GM10266 (cell line): ENCODE measurements at regions not wholly inside any gene's neighbourhood (a gene's known extent, or its start where the extent isn't known, plus 50 kb on each side); places are given as distances from the start of the nearest gene placed in this dataset.
"Not testable (repeated sequence)": the region's sequence is repeated elsewhere in the genome, so short reads cannot be mapped to it uniquely, and the experiment has no call there.

Experiments
- DNase-seq: peaks from one replicate; pipeline ENCODE4 v3.0.0; 2012; ENCODE audit errors: extremely low spot score
- CTCF ChIP-seq: IDR thresholded peaks from 2 replicates; pipeline ENCODE4 v1.5.1; 2012; ENCODE audit warnings: mild to moderate bottlenecking, low read depth; ENCODE audit not compliant: control insufficient read depth, insufficient read depth; ENCODE audit errors: missing control alignments

GRCh38 chr17:63078707-63079106 is 112.7 kb downstream of the TANC2 start:
- no peak for TF ChIP-seq CTCF
- DNase-seq = no peak

GRCh38 chr17:63082273-63082861 is 116.3 kb downstream of the TANC2 start:
- TF ChIP-seq CTCF = no peak
- DNase-seq = no peak

- no peak for TF ChIP-seq CTCF
- no peak for DNase-seq
Observed at GRCh38 chr17:63082952-63083351, 116.9 kb downstream of the TANC2 start.

GRCh38 chr17:63086483-63087185 is 120.6 kb downstream of the TANC2 start:
- no peak for DNase-seq
- no peak for TF ChIP-seq CTCF

GRCh38 chr17:63090358-63091114 is 124.5 kb downstream of the TANC2 start:
- DNase-seq = not testable (repeated sequence)

GRCh38 chr17:63091909-63092308 is 125.9 kb downstream of the TANC2 start:
- DNase-seq = not testable (repeated sequence)

- no peak for TF ChIP-seq CTCF
Observed at GRCh38 chr17:63094631-63095030, 128.6 kb downstream of the TANC2 start.

GRCh38 chr17:63095459-63095858 is 129.4 kb downstream of the TANC2 start:
- TF ChIP-seq CTCF = no peak
- no peak for DNase-seq

More at GRCh38 chr17:63094631-63095030, 128.6 kb downstream of the TANC2 start:
- no peak for DNase-seq
